Body of pancreas (tissue), 4 donors: ENCODE measurements at regions not wholly inside any gene's neighbourhood (a gene's known extent, or its start where the extent isn't known, plus 50 kb on each side); places are given as distances from the start of the nearest gene placed in this dataset.

ENCODE experiments used
- CTCF ChIP-seq, 7 experiments: fragments of 450-650 bp in 4 of 7; fragments of 200-600 bp in 3 of 7; sonication (generic) in 3 of 7; IDR thresholded peaks; one replicate each; pipeline ENCODE4 v1.5.1; 2016 to 2019; ENCODE audit warnings: antibody characterized with exemption in 7 of 7
- POLR2A ChIP-seq, 3 donors: fragments of 450-650 bp; IDR thresholded peaks; one replicate each; pipeline ENCODE4 v1.6.1; 2016; ENCODE audit warnings: antibody characterized with exemption in 3 of 3, mild to moderate bottlenecking in 2 of 3

- TF ChIP-seq CTCF (IDR thresholded peaks at IDR 0.05) (peak in 6 of 7 experiments; percentile 50 to 62 (median 54)), POLR2A (IDR thresholded peaks at IDR 0.05) (no peak)
Measured at GRCh38 chr12:74689071-74689655, 151.5 kb downstream of the ATXN7L3B start.
